ENCODE measurements at regions not wholly inside any gene's neighbourhood (a gene's known extent, or its start where the extent isn't known, plus 50 kb on each side); places are given as distances from the start of the nearest gene placed in this dataset.

- no peak overlapping the region for H2AFZ ChIP-seq (ENCODE audit: low read length)
- H3K27me3 ChIP-seq (replicated peaks; ENCODE audit: insufficient read depth, low read length), result peaks cover 43% of the 10 kb centered on the region
- no peaks in the 10 kb centered on the region for H3K36me3 ChIP-seq (replicated peaks; ENCODE audit: insufficient read depth, low read length)
- no peaks in the 10 kb centered on the region for H3K9me2 ChIP-seq (replicated peaks; ENCODE audit: insufficient read depth, low read length)
- no peak overlapping the region for H3K27ac ChIP-seq (ENCODE audit: low read length)
- no peak for DNase-seq
- no peaks in the 10 kb centered on the region for H3K9me3 ChIP-seq (replicated peaks; ENCODE audit: insufficient read depth, low read length)
- no peaks in the 10 kb centered on the region for H4K20me1 ChIP-seq (ENCODE audit: insufficient read depth, low read length)
- H3K79me2 ChIP-seq (ENCODE audit: low read length), result no peaks in the 10 kb centered on the region
- no peaks in the 10 kb centered on the region for H3F3A ChIP-seq (ENCODE audit: insufficient read depth, low read length)
- H3K9ac ChIP-seq (ENCODE audit: low read length), result no peak overlapping the region
- H3K4me3 ChIP-seq (ENCODE audit: low read length), result no peak overlapping the region
- H3K4me2 ChIP-seq (ENCODE audit: low read depth, low read length), result no peak overlapping the region
- no peaks in the 10 kb centered on the region for H3K4me1 ChIP-seq (ENCODE audit: low read length)
- TF ChIP-seq EZH2 (optimal IDR thresholded peaks at IDR 0.05; ENCODE audit: low read depth, low read length) (no peak), EZH2phosphoT487 (IDR thresholded peaks at IDR 0.05; ENCODE audit: low read length) (no peak), CTCF (IDR thresholded peaks at IDR 0.05; ENCODE audit: low read length) (no peak)
These were observed 185.9 kb upstream of the LINGO1 start for GRCh38 chr15:77818484-77819047.

- TF ChIP-seq CTCF (IDR thresholded peaks at IDR 0.05; ENCODE audit: low read length) (no peak), EZH2phosphoT487 (IDR thresholded peaks at IDR 0.05; ENCODE audit: low read length) (no peak), EZH2 (optimal IDR thresholded peaks at IDR 0.05; ENCODE audit: low read depth, low read length) (no peak)
- Histone ChIP-seq H3K4me3 (ENCODE audit: low read length) (no peak overlapping the region), H3K9ac (ENCODE audit: low read length) (no peak overlapping the region), H3K27me3 (replicated peaks; ENCODE audit: insufficient read depth, low read length) (peaks cover 43% of the 10 kb centered on the region), H4K20me1 (ENCODE audit: insufficient read depth, low read length) (no peaks in the 10 kb centered on the region), H3K27ac (ENCODE audit: low read length) (no peak overlapping the region), H2AFZ (ENCODE audit: low read length) (no peak overlapping the region), H3K9me2 (replicated peaks; ENCODE audit: insufficient read depth, low read length) (no peaks in the 10 kb centered on the region), H3K9me3 (replicated peaks; ENCODE audit: insufficient read depth, low read length) (no peaks in the 10 kb centered on the region), H3K4me1 (ENCODE audit: low read length) (no peaks in the 10 kb centered on the region), H3K79me2 (ENCODE audit: low read length) (no peaks in the 10 kb centered on the region), H3K36me3 (replicated peaks; ENCODE audit: insufficient read depth, low read length) (no peaks in the 10 kb centered on the region), H3F3A (ENCODE audit: insufficient read depth, low read length) (no peaks in the 10 kb centered on the region), H3K4me2 (ENCODE audit: low read depth, low read length) (no peak overlapping the region)
- no peak for DNase-seq
These were observed 184.7 kb upstream of the LINGO1 start for GRCh38 chr15:77817434-77817833.

- Histone ChIP-seq H3K4me3 (ENCODE audit: low read length) (no peak overlapping the region), H2AFZ (ENCODE audit: low read length) (no peak overlapping the region), H3K27ac (ENCODE audit: low read length) (no peak overlapping the region), H3K9ac (ENCODE audit: low read length) (no peak overlapping the region), H3F3A (ENCODE audit: insufficient read depth, low read length) (no peaks in the 10 kb centered on the region), H3K27me3 (replicated peaks; ENCODE audit: insufficient read depth, low read length) (peaks cover 43% of the 10 kb centered on the region), H3K36me3 (replicated peaks; ENCODE audit: insufficient read depth, low read length) (no peaks in the 10 kb centered on the region), H3K9me3 (replicated peaks; ENCODE audit: insufficient read depth, low read length) (no peaks in the 10 kb centered on the region), H3K9me2 (replicated peaks; ENCODE audit: insufficient read depth, low read length) (no peaks in the 10 kb centered on the region), H4K20me1 (ENCODE audit: insufficient read depth, low read length) (no peaks in the 10 kb centered on the region), H3K79me2 (ENCODE audit: low read length) (no peaks in the 10 kb centered on the region), H3K4me1 (ENCODE audit: low read length) (no peaks in the 10 kb centered on the region), H3K4me2 (ENCODE audit: low read depth, low read length) (no peak overlapping the region)
- DNase-seq, result no peak
- TF ChIP-seq CTCF (IDR thresholded peaks at IDR 0.05; ENCODE audit: low read length) (no peak), EZH2 (optimal IDR thresholded peaks at IDR 0.05; ENCODE audit: low read depth, low read length) (no peak), EZH2phosphoT487 (IDR thresholded peaks at IDR 0.05; ENCODE audit: low read length) (no peak)
These were observed 184.3 kb upstream of the LINGO1 start for GRCh38 chr15:77816983-77817382.

All from MM.1S (cell line).